ENCODE measurements at regions not wholly inside any gene's neighbourhood (a gene's known extent, or its start where the extent isn't known, plus 50 kb on each side); places are given as distances from the start of the nearest gene placed in this dataset.

DNA sequence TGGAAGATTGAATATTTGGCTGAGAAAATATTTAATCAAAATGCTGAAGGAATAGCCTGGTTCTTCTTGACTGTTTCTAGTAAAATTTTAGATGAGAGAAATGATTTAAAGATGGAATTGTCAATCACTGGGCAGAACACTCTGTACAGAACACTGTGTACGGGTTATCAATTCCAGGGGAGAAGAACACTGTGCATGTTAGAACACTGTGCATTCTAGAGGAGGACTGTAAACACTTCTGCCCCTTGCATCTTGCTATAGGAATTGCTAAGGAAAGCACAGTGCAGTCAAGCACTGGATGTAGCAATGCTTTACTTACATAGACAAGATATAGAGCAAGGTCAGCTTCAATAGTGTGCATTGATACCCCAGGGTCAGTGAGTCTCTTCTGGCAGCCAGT, 98.7 kb downstream of the RWDD3 start:
- Mint-ChIP-seq H3K4me1 (no peaks in the 10 kb centered on the region), H3K9me3 (peaks cover 0 to 9% (median 4%) of the 10 kb centered on the region in 7 donors), H3K27ac (no peak overlapping the region), H3K4me3 (no peak overlapping the region), H3K36me3 (no peaks in the 10 kb centered on the region), H3K27me3 (peaks cover 0 to under 1% (median under 1%) of the 10 kb centered on the region in 3 donors)
- DNase-seq (no peak), ATAC-seq (ENCODE audit: low read depth in 2 of 2) (no peak)

DNA sequence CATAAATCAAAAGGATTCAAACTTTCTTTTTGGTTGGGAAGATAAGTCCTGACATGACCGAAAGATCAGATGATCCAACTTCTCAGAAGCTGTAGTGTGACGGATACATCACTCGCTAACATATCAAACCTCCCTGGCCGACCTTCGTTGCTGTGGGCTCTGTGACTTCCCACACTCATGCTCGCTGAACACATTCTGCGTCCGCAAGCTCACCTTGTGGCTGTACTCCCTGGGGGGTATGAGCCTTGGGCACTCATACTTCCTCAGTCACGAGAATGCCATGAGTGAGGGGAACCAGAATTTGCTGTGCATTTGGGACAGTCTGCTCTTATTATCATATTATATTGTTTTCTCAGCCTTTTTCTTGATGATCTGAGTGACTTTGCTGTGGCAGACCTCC, 105.4 kb downstream of the RWDD3 start:
- H3K9me3 Mint-ChIP-seq: peaks cover 0 to 7% (median 4%) of the 10 kb centered on the region in 7 donors
- no peak overlapping the region for H3K4me3 Mint-ChIP-seq
- H3K4me1 Mint-ChIP-seq: no peaks in the 10 kb centered on the region
- DNase-seq (no peak), ATAC-seq (ENCODE audit: low read depth in 2 of 2) (no peak)
- no peak overlapping the region for H3K27ac Mint-ChIP-seq
- H3K27me3 Mint-ChIP-seq: peaks cover 0 to 10% (median 0%) of the 10 kb centered on the region in 3 donors
- H3K36me3 Mint-ChIP-seq: no peaks in the 10 kb centered on the region

DNA sequence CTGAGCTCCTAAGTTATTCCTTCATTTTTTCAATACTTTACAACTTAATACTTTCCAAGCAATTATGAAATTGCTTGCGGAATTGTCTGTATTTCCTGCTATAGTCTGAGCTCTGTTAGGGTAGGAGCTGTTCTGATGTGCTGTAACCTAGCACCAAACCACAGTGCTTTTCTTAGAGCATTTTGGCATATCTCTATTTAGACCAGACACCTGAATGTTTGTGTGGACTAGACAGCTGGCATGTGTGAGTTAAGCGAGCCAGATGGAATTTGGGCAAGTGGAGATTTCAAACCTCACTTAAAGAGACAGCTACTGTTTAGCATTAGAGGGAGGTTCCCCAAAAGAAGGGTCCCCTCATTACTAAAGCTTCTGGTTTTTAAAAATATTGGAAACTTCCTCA, 106.1 kb downstream of the RWDD3 start:
- Mint-ChIP-seq H3K4me3 (no peak overlapping the region), H3K27ac (no peak overlapping the region), H3K27me3 (peaks cover 0 to 10% (median 0%) of the 10 kb centered on the region in 3 donors), H3K36me3 (no peaks in the 10 kb centered on the region), H3K9me3 (peaks cover 0 to 7% (median 6%) of the 10 kb centered on the region in 7 donors), H3K4me1 (no peaks in the 10 kb centered on the region)
- ATAC-seq (ENCODE audit: low read depth in 2 of 2) (no peak), DNase-seq (no peak)

DNA sequence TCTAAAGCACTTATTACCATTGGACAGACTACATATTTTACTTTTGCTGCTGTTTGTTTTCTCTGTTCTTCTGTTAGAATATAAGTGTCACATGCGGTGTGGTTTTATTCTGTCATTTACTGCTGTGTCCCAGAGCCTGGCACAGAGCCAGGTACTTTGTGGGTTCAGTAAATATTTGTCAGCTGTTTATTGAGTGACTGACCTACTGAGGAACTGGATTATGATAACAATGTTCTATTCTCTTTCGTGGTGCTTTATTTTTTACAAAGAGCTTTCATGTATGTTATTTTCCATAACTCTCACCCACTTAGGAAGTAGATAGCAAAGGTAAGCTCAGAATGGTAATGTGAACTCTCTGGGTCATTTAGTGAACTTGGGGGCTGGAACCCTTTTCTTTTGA, 118.8 kb downstream of the RWDD3 start:
- no peaks in the 10 kb centered on the region for H3K4me1 Mint-ChIP-seq
- DNase-seq: no peak
- ATAC-seq (ENCODE audit: low read depth in 2 of 2): no peak
- H3K36me3 Mint-ChIP-seq: no peaks in the 10 kb centered on the region
- H3K4me3 Mint-ChIP-seq: no peak overlapping the region
- H3K27me3 Mint-ChIP-seq: peaks cover 3 to 10% (median 7%) of the 10 kb centered on the region in 3 donors
- no peak overlapping the region for H3K27ac Mint-ChIP-seq
- H3K9me3 Mint-ChIP-seq: peaks cover 0 to 4% (median 0%) of the 10 kb centered on the region in 7 donors

DNA sequence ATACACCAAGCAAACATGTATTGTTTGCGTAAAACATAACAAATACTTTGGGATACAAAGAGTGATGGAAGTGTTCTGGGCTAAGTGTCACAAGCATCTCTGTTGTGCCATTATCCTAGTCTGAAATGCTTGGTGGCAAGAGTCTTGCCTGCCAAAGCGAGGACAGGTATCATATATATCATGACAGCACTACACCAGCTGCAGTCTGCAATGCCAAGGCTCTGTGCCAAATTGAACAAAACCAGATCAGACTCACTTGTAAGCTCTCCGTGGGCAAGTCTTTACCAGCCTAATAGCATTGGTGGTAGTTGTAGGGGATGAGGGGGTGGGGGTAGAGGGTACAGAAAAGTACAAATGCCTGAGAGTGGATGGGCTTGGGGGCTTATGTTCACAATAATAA, 119.2 kb downstream of the RWDD3 start:
- peaks cover 3 to 9% (median 7%) of the 10 kb centered on the region in 3 donors for H3K27me3 Mint-ChIP-seq
- no peaks in the 10 kb centered on the region for H3K4me1 Mint-ChIP-seq
- no peaks in the 10 kb centered on the region for H3K36me3 Mint-ChIP-seq
- DNase-seq (no peak), ATAC-seq (ENCODE audit: low read depth in 2 of 2) (no peak)
- H3K4me3 Mint-ChIP-seq: no peak overlapping the region
- no peak overlapping the region for H3K27ac Mint-ChIP-seq
- H3K9me3 Mint-ChIP-seq: peaks cover 0 to 4% (median 0%) of the 10 kb centered on the region in 7 donors

DNA sequence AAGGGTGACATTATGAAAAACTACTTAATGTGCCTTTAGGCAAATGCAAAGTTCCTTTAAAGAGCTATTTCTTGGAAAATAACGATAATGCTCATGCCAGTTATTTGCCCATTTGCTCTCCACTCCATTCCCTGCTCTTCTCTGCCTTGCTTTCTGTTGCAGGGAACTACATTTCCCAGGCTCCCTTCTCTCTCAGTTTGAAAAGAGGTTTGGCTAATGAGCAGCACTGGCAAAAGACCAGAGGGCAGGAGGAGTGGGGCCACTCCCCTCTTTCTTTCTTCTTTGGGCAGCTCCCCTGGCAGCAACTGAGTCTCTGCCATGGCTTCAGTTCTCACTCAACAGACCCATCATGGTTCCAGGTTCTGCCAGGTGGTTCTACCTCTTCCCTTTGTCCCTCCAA, 130.5 kb downstream of the RWDD3 start:
- Mint-ChIP-seq H3K4me1 (no peaks in the 10 kb centered on the region), H3K27ac (no peak overlapping the region), H3K27me3 (peaks cover 0 to 24% (median 8%) of the 10 kb centered on the region in 3 donors), H3K36me3 (no peaks in the 10 kb centered on the region), H3K9me3 (peaks cover 0 to 16% (median 6%) of the 10 kb centered on the region in 7 donors), H3K4me3 (no peak overlapping the region)
- no peak for DNase-seq
- ATAC-seq (ENCODE audit: low read depth in 2 of 2): no peak

DNA sequence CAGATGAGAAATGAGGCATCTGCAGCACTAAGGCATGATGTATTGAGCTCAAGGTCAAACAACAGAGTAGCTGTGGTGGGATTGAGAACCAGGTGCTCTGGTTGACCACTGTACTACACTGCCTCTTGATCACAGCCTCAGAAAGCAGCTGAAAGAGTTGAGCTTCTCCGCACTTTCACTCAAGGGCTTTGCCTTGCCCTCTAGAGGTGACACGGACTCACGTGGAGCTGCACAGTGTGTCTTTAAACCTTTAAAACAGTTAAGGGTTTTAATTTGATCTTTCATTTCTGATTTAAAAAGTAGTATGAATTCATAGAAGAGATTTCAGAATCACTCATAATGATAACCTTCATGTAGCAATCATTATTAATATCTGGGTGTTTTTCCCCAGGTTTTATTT, 132.5 kb downstream of the RWDD3 start:
- Mint-ChIP-seq H3K4me3 (no peak overlapping the region), H3K4me1 (no peaks in the 10 kb centered on the region), H3K27me3 (peaks cover 0 to 16% (median 14%) of the 10 kb centered on the region in 3 donors), H3K27ac (no peak overlapping the region), H3K9me3 (peaks cover 0 to 16% (median 6%) of the 10 kb centered on the region in 7 donors), H3K36me3 (no peaks in the 10 kb centered on the region)
- ATAC-seq (ENCODE audit: low read depth in 2 of 2) (no peak), DNase-seq (no peak)

DNA sequence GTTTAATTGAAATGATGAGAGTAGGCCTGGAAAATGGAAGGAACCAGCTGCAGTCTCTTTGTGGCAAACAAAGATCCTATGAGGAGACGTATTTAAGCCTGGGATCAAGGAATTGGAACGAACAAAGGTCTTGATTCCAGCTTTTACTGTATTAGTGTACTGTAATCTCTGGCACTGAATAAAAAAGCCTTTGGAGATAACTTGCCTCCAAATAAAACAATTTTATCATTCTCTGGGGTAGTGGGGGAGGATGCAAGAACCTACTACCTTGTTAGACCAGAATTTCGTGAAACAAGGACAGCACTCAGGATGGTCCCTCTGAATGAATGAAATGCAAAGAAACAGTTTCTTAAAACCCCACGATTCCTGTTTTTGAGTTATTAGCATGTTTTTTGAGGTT, 134.2 kb downstream of the RWDD3 start:
- Mint-ChIP-seq H3K36me3 (no peaks in the 10 kb centered on the region), H3K4me3 (no peak overlapping the region), H3K9me3 (peaks cover 0 to 13% (median 1%) of the 10 kb centered on the region in 7 donors), H3K4me1 (no peaks in the 10 kb centered on the region), H3K27ac (no peak overlapping the region), H3K27me3 (peaks cover 0 to 14% (median 7%) of the 10 kb centered on the region in 3 donors)
- no peak for DNase-seq
- no peak for ATAC-seq (ENCODE audit: low read depth in 2 of 2)

DNA sequence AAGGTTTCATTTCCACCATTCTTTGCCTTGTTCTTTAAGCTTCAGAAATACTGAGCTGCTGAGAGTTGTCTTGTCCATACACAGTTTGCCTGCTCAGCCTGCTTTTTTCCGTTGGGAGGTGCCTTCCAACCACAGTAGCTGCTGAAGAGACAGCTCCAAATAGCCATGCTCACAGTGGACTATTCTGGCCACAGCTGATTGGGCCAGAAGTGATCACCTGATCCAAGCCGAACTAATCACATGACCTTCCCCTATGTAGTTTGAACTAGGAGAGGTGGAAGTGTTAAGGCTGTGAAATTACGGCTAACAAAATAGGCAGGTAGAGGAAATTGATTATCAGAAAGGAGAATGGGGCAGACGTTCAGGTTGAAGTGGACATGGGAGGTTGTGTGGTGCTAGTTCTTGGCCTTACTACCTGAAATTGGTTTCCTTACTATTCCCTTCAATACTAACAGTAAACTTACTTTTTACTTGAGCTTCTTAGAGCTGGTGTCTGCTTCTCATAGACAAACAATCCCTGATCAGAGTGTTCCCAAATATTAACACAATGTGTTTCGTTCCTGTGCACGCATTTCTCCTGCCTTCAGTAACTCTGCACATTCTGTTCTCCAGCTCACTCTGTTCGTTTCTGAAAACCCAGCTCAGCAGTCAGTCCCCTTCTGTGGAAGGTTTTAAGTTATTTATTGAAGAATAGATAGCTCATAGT, 136.1 kb downstream of the RWDD3 start:
- ATAC-seq (ENCODE audit: low read depth in 2 of 2): no peak
- Mint-ChIP-seq H3K36me3 (no peaks in the 10 kb centered on the region), H3K4me3 (no peak overlapping the region)

DNA sequence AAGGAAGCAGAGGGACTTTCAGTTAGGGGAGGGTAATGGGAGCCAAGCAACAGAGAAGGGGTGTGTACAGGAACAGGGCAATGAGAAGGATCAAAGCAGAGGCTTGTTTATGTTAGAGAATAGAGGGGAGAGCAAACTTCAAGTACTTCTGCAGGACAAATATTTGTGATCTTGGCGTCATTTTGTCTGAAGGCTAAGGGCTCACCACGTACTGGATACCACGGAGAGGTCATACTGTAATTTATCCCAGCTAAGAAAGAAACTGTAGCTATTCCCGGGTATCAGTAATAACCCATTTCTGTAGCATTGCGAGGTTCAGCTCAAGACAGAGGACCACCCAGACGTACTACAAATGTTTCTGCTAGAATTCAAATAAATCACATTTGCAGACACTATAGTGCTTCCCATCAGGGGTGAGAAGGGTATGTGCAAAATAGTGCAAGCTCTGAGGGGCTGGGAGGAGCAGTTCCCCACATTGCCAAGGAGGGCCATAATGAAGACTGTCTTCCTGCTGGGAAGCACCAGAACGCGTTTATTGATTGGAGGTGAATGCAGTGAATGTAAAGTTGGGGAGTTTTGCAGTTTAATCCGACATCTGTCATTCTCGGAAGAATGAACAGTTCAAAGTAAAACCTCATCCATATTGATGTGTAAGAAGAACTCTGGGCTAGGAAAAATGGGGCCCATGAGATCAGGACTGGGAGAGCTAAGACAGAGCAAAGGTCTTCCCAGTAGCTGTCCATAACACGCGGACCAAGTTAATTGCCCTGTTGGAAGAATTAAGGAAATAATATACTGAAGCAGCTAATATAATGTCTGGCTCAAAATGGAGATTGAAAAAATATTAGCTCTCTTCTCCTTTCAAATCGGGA, 136.9 kb downstream of the RWDD3 start:
- Mint-ChIP-seq H3K27me3 (peaks cover 0 to 14% (median 0%) of the 10 kb centered on the region in 3 donors), H3K4me1 (no peaks in the 10 kb centered on the region), H3K4me3 (no peak overlapping the region)

More for the DNA sequence above, 136.1 kb downstream of the RWDD3 start:
- Mint-ChIP-seq H3K4me1 (no peaks in the 10 kb centered on the region), H3K27me3 (peaks cover 0 to 14% (median 0%) of the 10 kb centered on the region in 3 donors), H3K27ac (no peak overlapping the region), H3K9me3 (peaks cover 0 to 11% (median 5%) of the 10 kb centered on the region in 7 donors)
- DNase-seq: no peak

DNA sequence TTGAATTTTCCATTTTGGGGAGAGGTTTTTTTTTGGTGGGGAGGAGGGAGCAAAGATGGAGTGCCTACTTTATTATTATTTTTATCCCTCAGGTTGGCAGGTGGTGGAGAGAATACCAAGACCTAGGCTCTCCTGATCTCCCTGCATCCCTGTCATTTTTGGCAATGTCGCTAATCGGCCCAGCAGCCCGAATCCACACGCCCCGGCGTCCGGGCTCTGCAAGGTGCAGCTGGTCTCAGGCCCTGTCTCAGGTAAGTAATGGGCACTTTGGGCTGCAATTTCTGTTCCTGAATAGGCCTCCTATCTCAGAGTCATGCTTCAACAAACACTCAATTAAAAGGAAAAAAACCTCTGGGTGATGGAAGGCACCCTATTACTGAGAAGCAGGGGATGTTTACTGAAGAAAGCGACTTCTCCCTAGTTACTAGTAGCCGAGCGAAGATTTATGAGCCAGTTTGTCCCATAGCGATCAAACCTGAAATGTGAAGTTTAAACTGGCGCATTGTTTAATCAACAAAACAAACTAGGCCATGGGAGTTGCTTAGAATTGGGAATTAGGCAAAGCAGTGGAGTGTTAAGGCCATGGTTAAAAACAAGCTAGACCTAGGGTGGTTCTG, 137.8 kb downstream of the RWDD3 start:
- ATAC-seq (ENCODE audit: low read depth in 2 of 2) (no peak), DNase-seq (no peak)
- peaks cover 0 to 14% (median 0%) of the 10 kb centered on the region in 3 donors for H3K27me3 Mint-ChIP-seq
- peaks cover 0 to 6% (median 0%) of the 10 kb centered on the region in 7 donors for H3K9me3 Mint-ChIP-seq
- no peak overlapping the region for H3K4me3 Mint-ChIP-seq
- H3K4me1 Mint-ChIP-seq: no peaks in the 10 kb centered on the region
- H3K36me3 Mint-ChIP-seq: no peaks in the 10 kb centered on the region
- H3K27ac Mint-ChIP-seq: peak overlapping the region in 1 of 6 donors; percentile 54

More for the DNA sequence above, 136.9 kb downstream of the RWDD3 start:
- DNase-seq (no peak), ATAC-seq (ENCODE audit: low read depth in 2 of 2) (no peak)
- Mint-ChIP-seq H3K9me3 (peaks cover 0 to 7% (median 4%) of the 10 kb centered on the region in 7 donors), H3K36me3 (no peaks in the 10 kb centered on the region), H3K27ac (peak overlapping the region in 1 of 6 donors; percentile 54)

DNA sequence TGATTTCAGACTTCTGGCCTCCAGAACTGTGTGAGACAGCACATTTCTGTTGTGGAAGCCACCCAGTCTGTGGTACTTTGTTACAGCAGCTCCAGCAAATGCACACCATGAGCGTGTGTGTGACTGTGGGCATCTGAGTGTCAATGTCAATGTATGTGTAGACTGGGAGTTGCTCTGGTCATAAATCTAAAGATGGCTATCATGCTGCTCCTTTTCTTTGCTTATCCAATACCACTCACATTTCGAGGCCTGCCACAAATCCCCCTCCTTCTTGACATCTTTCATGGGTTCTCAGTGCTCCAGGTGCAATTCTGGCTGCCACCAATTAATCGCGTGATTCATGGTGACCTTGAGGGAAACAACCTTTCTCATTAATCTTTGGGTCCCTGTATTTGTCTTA, 141.2 kb downstream of the RWDD3 start:
- ATAC-seq (ENCODE audit: low read depth in 2 of 2) (no peak), DNase-seq (no peak)
- H3K27ac Mint-ChIP-seq: no peak overlapping the region
- peaks cover 0 to 6% (median 0%) of the 10 kb centered on the region in 7 donors for H3K9me3 Mint-ChIP-seq
- no peaks in the 10 kb centered on the region for H3K4me1 Mint-ChIP-seq
- H3K27me3 Mint-ChIP-seq: peaks cover 0 to 5% (median 0%) of the 10 kb centered on the region in 3 donors
- no peak overlapping the region for H3K4me3 Mint-ChIP-seq
- H3K36me3 Mint-ChIP-seq: no peaks in the 10 kb centered on the region

DNA sequence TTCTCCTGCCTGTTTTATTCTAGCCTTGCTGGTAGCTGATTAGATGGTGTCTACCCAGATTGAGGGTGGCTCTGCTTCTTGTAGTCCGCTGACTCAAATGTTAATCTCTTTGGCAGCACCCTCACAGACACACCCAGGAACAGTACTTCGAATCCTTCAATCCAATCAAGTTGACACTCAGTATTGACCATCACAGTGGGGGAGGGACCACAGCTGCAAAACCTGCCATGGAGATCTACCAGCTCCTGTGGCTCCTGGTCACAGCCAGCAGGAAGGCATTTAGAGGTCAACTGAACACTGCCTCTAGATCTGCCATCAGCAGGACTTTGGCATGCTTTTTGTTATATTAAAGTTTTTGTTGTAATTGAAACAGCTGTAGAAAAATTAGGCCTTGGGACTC, 146.9 kb downstream of the RWDD3 start:
- Mint-ChIP-seq H3K27me3 (no peaks in the 10 kb centered on the region), H3K4me1 (no peaks in the 10 kb centered on the region), H3K36me3 (no peaks in the 10 kb centered on the region)

More for the DNA sequence above, 146.9 kb downstream of the RWDD3 start:
- no peak for ATAC-seq (ENCODE audit: low read depth in 2 of 2)
- Mint-ChIP-seq H3K4me3 (no peak overlapping the region), H3K27ac (no peak overlapping the region), H3K9me3 (peaks cover 0 to 2% (median 0%) of the 10 kb centered on the region in 7 donors)
- DNase-seq: no peak

Data from naive B cell (primary cell).